GM23338 (cell line): ENCODE measurements at regions not wholly inside any gene's neighbourhood (a gene's known extent, or its start where the extent isn't known, plus 50 kb on each side); places are given as distances from the start of the nearest gene placed in this dataset.

Experiments
- ATAC-seq: fragments of 200-7000 bp; cut with Tn5 transposase; 3 replicates; pipeline ENCODE4 v1.9.1; 2020
- DNase-seq: peaks from one replicate; pipeline ENCODE4 v3.0.0-alpha.2; 2015; ENCODE audit warnings: low spot score
- H2AFZ ChIP-seq: fragments of 200-600 bp; sonication (generic); 2 replicates; pipeline ENCODE4 v1.8.0; 2016; ENCODE audit warnings: antibody characterized with exemption, mild to moderate bottlenecking, moderate library complexity
- H3F3A ChIP-seq: fragments of 200-600 bp; sonication (generic); replicated peaks from 2 replicates; pipeline ENCODE4 v1.8.0; 2017; ENCODE audit warnings: antibody characterized with exemption, mixed run types, low read depth
- H3K27ac ChIP-seq: fragments of 200-600 bp; sonication (generic); 2 replicates; pipeline ENCODE4 v1.6.1; 2016; ENCODE audit warnings: low read depth
- H3K27me3 ChIP-seq: fragments of 200-600 bp; sonication (generic); 2 replicates; pipeline ENCODE4 v1.8.0; 2016; ENCODE audit warnings: mild to moderate bottlenecking, mixed run types, moderate library complexity; ENCODE audit not compliant: insufficient read depth
- H3K36me3 ChIP-seq: fragments of 200-600 bp; sonication (generic); 2 replicates; pipeline ENCODE4 v1.8.0; 2016; ENCODE audit warnings: mild to moderate bottlenecking; ENCODE audit not compliant: insufficient read depth
- H3K4me1 ChIP-seq: fragments of 200-600 bp; sonication (generic); 2 replicates; pipeline ENCODE4 v1.8.0; 2016; ENCODE audit warnings: mild to moderate bottlenecking, moderate library complexity; ENCODE audit not compliant: insufficient read depth
- H3K4me2 ChIP-seq: fragments of 200-600 bp; sonication (generic); 2 replicates; pipeline ENCODE4 v1.7.1; 2017; ENCODE audit warnings: mixed run types
- H3K4me3 ChIP-seq: fragments of 200-600 bp; sonication (generic); 2 replicates; pipeline ENCODE4 v1.6.1; 2016; ENCODE audit warnings: mixed run types
- H3K79me2 ChIP-seq: fragments of 200-600 bp; sonication (generic); replicated peaks from 2 replicates; pipeline ENCODE4 v1.8.0; 2017; ENCODE audit warnings: mild to moderate bottlenecking; ENCODE audit not compliant: insufficient read depth
- H3K9me2 ChIP-seq: fragments of 200-600 bp; sonication (generic); 2 replicates; pipeline ENCODE4 v1.8.0; 2017; ENCODE audit not compliant: insufficient read depth
- H4K20me1 ChIP-seq: fragments of 200-600 bp; sonication (generic); replicated peaks from 2 replicates; pipeline ENCODE4 v1.8.0; 2017; ENCODE audit warnings: mild to moderate bottlenecking; ENCODE audit not compliant: insufficient read depth
- H3K27ac Mint-ChIP-seq: 2 replicates; pipeline ENCODE4 v1.8.0; 2020; ENCODE audit warnings: inconsistent platforms, mild to moderate bottlenecking, moderate library complexity, mixed read lengths
- H3K27me3 Mint-ChIP-seq: 3 replicates; pipeline ENCODE4 v1.8.0; 2022; ENCODE audit warnings: low read depth, mild to moderate bottlenecking, moderate library complexity, mixed read lengths, inconsistent platforms; ENCODE audit not compliant: insufficient read depth, poor library complexity
- H3K36me3 Mint-ChIP-seq: 3 replicates; pipeline ENCODE4 v1.8.0; 2021; ENCODE audit warnings: low read depth, mild to moderate bottlenecking, inconsistent platforms, moderate library complexity, mixed read lengths
- H3K4me1 Mint-ChIP-seq: 3 replicates; pipeline ENCODE4 v1.8.0; 2020; ENCODE audit warnings: mild to moderate bottlenecking, inconsistent platforms, mixed read lengths
- H3K4me3 Mint-ChIP-seq: 3 replicates; pipeline ENCODE4 v1.8.0; 2021; ENCODE audit warnings: moderate library complexity, mild to moderate bottlenecking, inconsistent platforms, mixed read lengths
- H3K9me3 Mint-ChIP-seq: 3 replicates; pipeline ENCODE4 v1.8.0; 2020; ENCODE audit warnings: moderate library complexity, mild to moderate bottlenecking, inconsistent platforms, mixed read lengths
- CREB1 ChIP-seq: fragments of 250-450 bp; sonication (Bioruptor Pico); IDR thresholded peaks from 2 replicates; pipeline ENCODE4 v1.5.0; 2020; ENCODE audit warnings: low read depth, mild to moderate bottlenecking, moderate library complexity
- EZH2 ChIP-seq: fragments of 200-600 bp; sonication (generic); IDR thresholded peaks from one replicate; pipeline ENCODE4 v1.8.0; 2017; ENCODE audit warnings: antibody characterized with exemption, mild to moderate bottlenecking, low read depth; ENCODE audit not compliant: unreplicated experiment
- JUNB ChIP-seq: IDR thresholded peaks from one replicate; pipeline ENCODE4 v1.6.1; 2016; ENCODE audit warnings: antibody characterized with exemption; ENCODE audit not compliant: unreplicated experiment
- NANOG ChIP-seq: IDR thresholded peaks from 2 replicates; pipeline ENCODE4 v1.6.1; 2016; ENCODE audit warnings: antibody characterized with exemption, borderline replicate concordance
- STAT1 ChIP-seq: IDR thresholded peaks from one replicate; pipeline ENCODE4 v1.6.1; 2016; ENCODE audit warnings: antibody characterized with exemption; ENCODE audit not compliant: unreplicated experiment
- ZNF114 ChIP-seq: fragments of 250-450 bp; sonication (Bioruptor Pico); IDR thresholded peaks from 2 replicates; pipeline ENCODE4 v1.5.0; 2020; ENCODE audit warnings: mild to moderate bottlenecking, moderate library complexity
- ZNF331 ChIP-seq: fragments of 250-450 bp; sonication (Bioruptor Pico); IDR thresholded peaks from 2 replicates; pipeline ENCODE4 v1.5.0; 2020; ENCODE audit warnings: low read depth, mild to moderate bottlenecking, moderate library complexity
- TF ChIP-seq, protein P1 (sequence below): IDR thresholded peaks from 2 replicates; pipeline ENCODE4 v1.6.1; 2016; ENCODE audit warnings: antibody characterized with exemption
- TF ChIP-seq, protein P2 (sequence below): fragments of 250-450 bp; sonication (Bioruptor Pico); IDR thresholded peaks from 2 replicates; pipeline ENCODE4 v1.5.0; 2020; ENCODE audit warnings: mild to moderate bottlenecking, moderate library complexity

DNA sequence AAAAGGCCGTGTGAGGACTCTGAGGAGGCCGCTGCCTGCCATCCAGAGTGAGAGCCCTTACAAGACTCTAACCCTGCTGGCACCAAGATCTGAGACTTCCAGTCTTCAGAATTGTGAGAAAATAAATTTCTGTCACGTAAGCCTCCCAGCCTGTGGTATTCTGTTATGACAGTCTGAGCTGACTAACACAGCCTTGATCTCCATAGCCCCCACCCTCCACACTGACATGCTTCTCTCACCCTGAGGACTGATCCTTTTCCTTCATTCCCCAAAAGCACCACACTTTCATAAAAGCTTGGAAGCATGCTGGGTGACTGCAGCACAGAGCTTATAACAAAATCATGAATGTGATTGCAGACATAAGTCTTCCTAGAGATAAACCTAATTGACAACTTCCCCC, 1059.8 kb downstream of the UQCRFS1 start (continued):
- TF ChIP-seq STAT1 (no peak), CREB1 (CRISPR knock-in tag) (no peak)

DNA sequence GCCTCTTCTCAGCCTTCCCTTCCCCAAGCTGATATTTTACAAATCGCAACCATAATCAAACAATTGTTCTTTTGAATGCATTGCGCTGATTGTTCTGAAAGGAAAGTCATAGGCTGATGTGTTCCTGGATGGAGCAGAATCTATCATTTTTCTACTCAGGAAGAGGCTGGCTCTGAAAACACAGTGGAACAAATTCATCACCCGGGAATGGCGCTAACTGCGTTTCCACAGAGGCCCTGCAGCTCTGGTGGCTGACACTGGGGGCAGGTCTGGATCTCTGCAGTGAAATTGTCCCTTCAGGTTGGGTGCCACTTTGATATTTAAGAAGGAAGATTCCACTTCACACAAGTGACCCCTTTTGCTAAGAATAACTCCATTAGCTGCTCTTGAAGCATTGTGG, 1060.8 kb downstream of the UQCRFS1 start:
- Histone ChIP-seq H3K4me2 (no peak overlapping the region), H3K27ac (no peak overlapping the region), H3F3A (no peaks in the 10 kb centered on the region), H3K36me3 (no peaks in the 10 kb centered on the region), H3K4me1 (no peaks in the 10 kb centered on the region; the same call in 1 of the 2 replicates), H3K79me2 (no peaks in the 10 kb centered on the region), H3K9me2 (no peaks in the 10 kb centered on the region), H3K27me3 (no peaks in the 10 kb centered on the region), H3K4me3 (no peak overlapping the region), H2AFZ (peak overlapping the region; percentile 8; the same call in 1 of the 2 replicates), H4K20me1 (no peaks in the 10 kb centered on the region)
- Mint-ChIP-seq H3K27me3 (peaks cover 3% of the 10 kb centered on the region), H3K4me1 (peaks cover 10% of the 10 kb centered on the region), H3K4me3 (no peak overlapping the region), H3K27ac (no peak overlapping the region; the same call in 1 of the 2 replicates), H3K9me3 (peaks cover 4% of the 10 kb centered on the region; the same call in 2 of the 3 replicates), H3K36me3 (no peaks in the 10 kb centered on the region)
- TF ChIP-seq ZNF331 (CRISPR knock-in tag) (no peak), CREB1 (CRISPR knock-in tag) (no peak)
- TF ChIP-seq, protein P1, sequence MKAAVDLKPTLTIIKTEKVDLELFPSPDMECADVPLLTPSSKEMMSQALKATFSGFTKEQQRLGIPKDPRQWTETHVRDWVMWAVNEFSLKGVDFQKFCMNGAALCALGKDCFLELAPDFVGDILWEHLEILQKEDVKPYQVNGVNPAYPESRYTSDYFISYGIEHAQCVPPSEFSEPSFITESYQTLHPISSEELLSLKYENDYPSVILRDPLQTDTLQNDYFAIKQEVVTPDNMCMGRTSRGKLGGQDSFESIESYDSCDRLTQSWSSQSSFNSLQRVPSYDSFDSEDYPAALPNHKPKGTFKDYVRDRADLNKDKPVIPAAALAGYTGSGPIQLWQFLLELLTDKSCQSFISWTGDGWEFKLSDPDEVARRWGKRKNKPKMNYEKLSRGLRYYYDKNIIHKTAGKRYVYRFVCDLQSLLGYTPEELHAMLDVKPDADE, result no peak
- DNase-seq, result no peak
- ATAC-seq, result no peak

DNA sequence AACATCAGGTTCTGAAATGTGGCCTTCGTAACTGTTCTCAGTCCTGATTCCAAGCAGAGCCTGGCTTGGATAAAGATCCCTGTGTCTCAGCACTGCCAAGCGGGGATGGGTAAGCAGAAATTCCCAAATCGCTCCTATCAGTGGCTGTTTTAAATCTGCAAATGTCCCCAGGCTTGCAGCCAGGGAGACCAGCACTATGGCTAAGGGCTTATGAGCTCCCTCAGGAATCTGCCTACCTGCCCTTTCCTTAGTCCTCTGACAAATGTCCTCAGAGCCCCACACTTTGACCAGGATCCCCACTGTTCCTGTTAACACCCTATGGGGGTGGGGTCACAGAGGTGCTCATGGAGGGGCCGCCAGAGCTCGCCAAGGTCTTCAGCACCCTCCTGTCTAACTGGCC, 1062.8 kb downstream of the UQCRFS1 start:
- Histone ChIP-seq H3K9me2 (no peaks in the 10 kb centered on the region), H3K4me2 (no peak overlapping the region), H4K20me1 (no peaks in the 10 kb centered on the region), H3K36me3 (no peaks in the 10 kb centered on the region), H3F3A (no peaks in the 10 kb centered on the region), H3K4me1 (no peaks in the 10 kb centered on the region; the same call in 1 of the 2 replicates), H3K27ac (no peak overlapping the region), H3K79me2 (no peaks in the 10 kb centered on the region), H3K27me3 (no peaks in the 10 kb centered on the region), H3K4me3 (no peak overlapping the region), H2AFZ (peak overlapping the region; percentile 66)
- Mint-ChIP-seq H3K27me3 (peaks cover 3% of the 10 kb centered on the region), H3K4me1 (peaks cover 10% of the 10 kb centered on the region), H3K27ac (no peak overlapping the region), H3K36me3 (no peaks in the 10 kb centered on the region), H3K9me3 (peaks cover 4% of the 10 kb centered on the region; the same call in 2 of the 3 replicates), H3K4me3 (no peak overlapping the region)
- no peak for DNase-seq
- ATAC-seq, result no peak
- TF ChIP-seq EZH2, result no peak
- TF ChIP-seq, protein P2, sequence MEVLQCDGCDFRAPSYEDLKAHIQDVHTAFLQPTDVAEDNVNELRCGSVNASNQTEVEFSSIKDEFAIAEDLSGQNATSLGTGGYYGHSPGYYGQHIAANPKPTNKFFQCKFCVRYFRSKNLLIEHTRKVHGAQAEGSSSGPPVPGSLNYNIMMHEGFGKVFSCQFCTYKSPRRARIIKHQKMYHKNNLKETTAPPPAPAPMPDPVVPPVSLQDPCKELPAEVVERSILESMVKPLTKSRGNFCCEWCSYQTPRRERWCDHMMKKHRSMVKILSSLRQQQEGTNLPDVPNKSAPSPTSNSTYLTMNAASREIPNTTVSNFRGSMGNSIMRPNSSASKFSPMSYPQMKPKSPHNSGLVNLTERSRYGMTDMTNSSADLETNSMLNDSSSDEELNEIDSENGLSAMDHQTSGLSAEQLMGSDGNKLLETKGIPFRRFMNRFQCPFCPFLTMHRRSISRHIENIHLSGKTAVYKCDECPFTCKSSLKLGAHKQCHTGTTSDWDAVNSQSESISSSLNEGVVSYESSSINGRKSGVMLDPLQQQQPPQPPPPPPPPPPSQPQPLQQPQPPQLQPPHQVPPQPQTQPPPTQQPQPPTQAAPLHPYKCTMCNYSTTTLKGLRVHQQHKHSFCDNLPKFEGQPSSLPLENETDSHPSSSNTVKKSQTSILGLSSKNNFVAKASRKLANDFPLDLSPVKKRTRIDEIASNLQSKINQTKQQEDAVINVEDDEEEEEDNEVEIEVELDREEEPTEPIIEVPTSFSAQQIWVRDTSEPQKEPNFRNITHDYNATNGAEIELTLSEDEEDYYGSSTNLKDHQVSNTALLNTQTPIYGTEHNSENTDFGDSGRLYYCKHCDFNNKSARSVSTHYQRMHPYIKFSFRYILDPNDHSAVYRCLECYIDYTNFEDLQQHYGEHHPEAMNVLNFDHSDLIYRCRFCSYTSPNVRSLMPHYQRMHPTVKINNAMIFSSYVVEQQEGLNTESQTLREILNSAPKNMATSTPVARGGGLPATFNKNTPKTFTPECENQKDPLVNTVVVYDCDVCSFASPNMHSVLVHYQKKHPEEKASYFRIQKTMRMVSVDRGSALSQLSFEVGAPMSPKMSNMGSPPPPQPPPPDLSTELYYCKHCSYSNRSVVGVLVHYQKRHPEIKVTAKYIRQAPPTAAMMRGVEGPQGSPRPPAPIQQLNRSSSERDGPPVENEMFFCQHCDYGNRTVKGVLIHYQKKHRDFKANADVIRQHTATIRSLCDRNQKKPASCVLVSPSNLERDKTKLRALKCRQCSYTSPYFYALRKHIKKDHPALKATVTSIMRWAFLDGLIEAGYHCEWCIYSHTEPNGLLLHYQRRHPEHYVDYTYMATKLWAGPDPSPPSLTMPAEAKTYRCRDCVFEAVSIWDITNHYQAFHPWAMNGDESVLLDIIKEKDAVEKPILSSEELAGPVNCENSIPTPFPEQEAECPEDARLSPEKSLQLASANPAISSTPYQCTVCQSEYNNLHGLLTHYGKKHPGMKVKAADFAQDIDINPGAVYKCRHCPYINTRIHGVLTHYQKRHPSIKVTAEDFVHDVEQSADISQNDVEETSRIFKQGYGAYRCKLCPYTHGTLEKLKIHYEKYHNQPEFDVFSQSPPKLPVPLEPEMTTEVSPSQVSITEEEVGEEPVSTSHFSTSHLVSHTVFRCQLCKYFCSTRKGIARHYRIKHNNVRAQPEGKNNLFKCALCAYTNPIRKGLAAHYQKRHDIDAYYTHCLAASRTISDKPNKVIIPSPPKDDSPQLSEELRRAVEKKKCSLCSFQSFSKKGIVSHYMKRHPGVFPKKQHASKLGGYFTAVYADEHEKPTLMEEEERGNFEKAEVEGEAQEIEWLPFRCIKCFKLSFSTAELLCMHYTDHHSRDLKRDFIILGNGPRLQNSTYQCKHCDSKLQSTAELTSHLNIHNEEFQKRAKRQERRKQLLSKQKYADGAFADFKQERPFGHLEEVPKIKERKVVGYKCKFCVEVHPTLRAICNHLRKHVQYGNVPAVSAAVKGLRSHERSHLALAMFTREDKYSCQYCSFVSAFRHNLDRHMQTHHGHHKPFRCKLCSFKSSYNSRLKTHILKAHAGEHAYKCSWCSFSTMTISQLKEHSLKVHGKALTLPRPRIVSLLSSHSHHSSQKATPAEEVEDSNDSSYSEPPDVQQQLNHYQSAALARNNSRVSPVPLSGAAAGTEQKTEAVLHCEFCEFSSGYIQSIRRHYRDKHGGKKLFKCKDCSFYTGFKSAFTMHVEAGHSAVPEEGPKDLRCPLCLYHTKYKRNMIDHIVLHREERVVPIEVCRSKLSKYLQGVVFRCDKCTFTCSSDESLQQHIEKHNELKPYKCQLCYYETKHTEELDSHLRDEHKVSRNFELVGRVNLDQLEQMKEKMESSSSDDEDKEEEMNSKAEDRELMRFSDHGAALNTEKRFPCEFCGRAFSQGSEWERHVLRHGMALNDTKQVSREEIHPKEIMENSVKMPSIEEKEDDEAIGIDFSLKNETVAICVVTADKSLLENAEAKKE (CRISPR knock-in tag), result no peak
- TF ChIP-seq JUNB, result no peak
- TF ChIP-seq ZNF114 (CRISPR knock-in tag), result no peak
- TF ChIP-seq CREB1 (CRISPR knock-in tag), result no peak
- no peak for TF ChIP-seq NANOG
- no peak for TF ChIP-seq ZNF331 (CRISPR knock-in tag)
- no peak for TF ChIP-seq STAT1
- TF ChIP-seq, protein P1, result no peak
